ENCODE measurements at regions not wholly inside any gene's neighbourhood (a gene's known extent, or its start where the extent isn't known, plus 50 kb on each side); places are given as distances from the start of the nearest gene placed in this dataset.

DNA sequence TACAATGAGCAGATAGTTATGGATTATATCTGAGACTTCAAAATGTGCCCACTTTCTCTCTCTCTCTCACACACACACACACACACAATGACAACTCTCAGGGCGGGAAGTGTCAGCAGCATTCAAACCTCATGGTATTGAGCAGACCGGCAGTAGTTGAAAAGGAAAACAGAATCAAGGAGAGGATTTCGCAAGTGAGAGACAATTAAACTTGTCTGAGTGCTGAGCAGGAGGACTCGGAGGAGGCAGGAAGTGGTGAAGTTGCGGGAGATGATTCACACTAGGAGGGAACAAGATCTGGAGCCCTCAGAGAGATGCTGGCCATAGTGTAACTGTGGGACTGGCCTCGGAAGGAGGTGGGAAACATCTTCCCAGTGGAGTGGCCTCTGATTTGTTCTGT, 353.1 kb downstream of the EFNB2 start:
- Histone ChIP-seq H3K79me2 (ENCODE audit: insufficient read depth, low read length) (no peaks in the 10 kb centered on the region), H3F3A (ENCODE audit: insufficient read depth, low read length) (no peaks in the 10 kb centered on the region), H3K4me1 (ENCODE audit: insufficient read depth, low read length, severe bottlenecking) (no peaks in the 10 kb centered on the region), H3K4me3 (ENCODE audit: low read depth, low read length, poor library complexity, severe bottlenecking) (no peak overlapping the region), H3K9me2 (ENCODE audit: low read depth, low read length) (no peaks in the 10 kb centered on the region), H3K4me2 (ENCODE audit: low read length) (no peak overlapping the region), H2AFZ (ENCODE audit: low read length) (no peak overlapping the region), H3K9me3 (ENCODE audit: low read length) (peaks cover 11% of the 10 kb centered on the region), H4K20me1 (ENCODE audit: insufficient read depth, low read length) (no peaks in the 10 kb centered on the region), H3K9ac (ENCODE audit: low read length) (no peak overlapping the region), H3K36me3 (ENCODE audit: insufficient read depth, low read length) (no peaks in the 10 kb centered on the region), H3K27me3 (ENCODE audit: insufficient read depth, low read length) (no peaks in the 10 kb centered on the region), H3K27ac (ENCODE audit: low read depth, low read length, poor library complexity, severe bottlenecking) (no peak overlapping the region)
- TF ChIP-seq CTCF (IDR thresholded peaks at IDR 0.05; ENCODE audit: low read length) (no peak), EZH2 (IDR thresholded peaks at IDR 0.05; ENCODE audit: borderline replicate concordance, low read length) (no peak)

DNA sequence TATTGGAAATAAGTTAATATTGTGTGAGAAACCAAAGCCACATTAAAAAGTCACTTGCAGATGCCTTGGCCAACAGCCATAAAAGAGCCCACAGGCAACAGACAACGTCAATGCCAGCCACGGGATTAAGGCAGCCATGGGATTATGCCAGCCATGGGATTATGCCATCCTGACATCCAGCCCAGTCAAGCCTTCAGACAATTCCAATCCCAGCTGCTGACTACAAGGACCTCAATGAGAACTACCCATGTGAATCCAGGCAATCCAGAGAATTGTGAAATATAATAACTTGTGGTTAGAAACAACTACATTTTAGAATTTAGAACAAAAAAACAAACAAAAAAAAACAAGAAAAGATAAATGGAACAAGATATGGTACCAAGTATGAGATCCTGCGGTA, 356.6 kb downstream of the EFNB2 start:
- Histone ChIP-seq H3K4me3 (ENCODE audit: low read depth, low read length, poor library complexity, severe bottlenecking) (no peak overlapping the region), H3K27ac (ENCODE audit: low read depth, low read length, poor library complexity, severe bottlenecking) (no peak overlapping the region), H3K9ac (ENCODE audit: low read length) (no peak overlapping the region), H3F3A (ENCODE audit: insufficient read depth, low read length) (no peaks in the 10 kb centered on the region), H3K9me3 (ENCODE audit: low read length) (no peaks in the 10 kb centered on the region), H3K9me2 (ENCODE audit: low read depth, low read length) (no peaks in the 10 kb centered on the region), H3K79me2 (ENCODE audit: insufficient read depth, low read length) (no peaks in the 10 kb centered on the region), H3K4me1 (ENCODE audit: insufficient read depth, low read length, severe bottlenecking) (no peaks in the 10 kb centered on the region), H3K36me3 (ENCODE audit: insufficient read depth, low read length) (no peaks in the 10 kb centered on the region), H3K27me3 (ENCODE audit: insufficient read depth, low read length) (no peaks in the 10 kb centered on the region), H4K20me1 (ENCODE audit: insufficient read depth, low read length) (no peaks in the 10 kb centered on the region), H3K4me2 (ENCODE audit: low read length) (no peak overlapping the region), H2AFZ (ENCODE audit: low read length) (no peak overlapping the region)
- no peak for TF ChIP-seq EZH2 (IDR thresholded peaks at IDR 0.05; ENCODE audit: borderline replicate concordance, low read length)
- no peak for TF ChIP-seq CTCF (IDR thresholded peaks at IDR 0.05; ENCODE audit: low read length)

DNA sequence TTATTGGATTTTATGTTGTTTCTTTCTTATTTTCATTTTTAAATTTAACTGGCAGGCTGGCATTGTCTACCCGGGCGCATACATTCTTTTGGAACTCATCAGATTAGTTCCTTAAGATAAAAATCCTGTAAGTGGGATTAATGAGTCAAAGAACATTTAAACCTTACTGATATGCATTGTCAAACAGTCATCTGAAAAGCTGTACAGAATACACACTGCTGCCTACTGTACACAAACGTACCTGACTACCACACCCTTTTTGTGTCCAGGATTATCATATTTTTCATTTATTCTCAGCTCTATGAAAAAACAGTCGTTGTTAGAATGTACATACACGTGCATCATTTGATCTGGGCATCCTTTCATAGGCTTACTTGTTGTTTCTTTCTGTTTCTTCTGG, 358.3 kb downstream of the EFNB2 start:
- Histone ChIP-seq H3K27ac (ENCODE audit: low read depth, low read length, poor library complexity, severe bottlenecking) (no peak overlapping the region), H3K9ac (ENCODE audit: low read length) (no peak overlapping the region), H3F3A (ENCODE audit: insufficient read depth, low read length) (no peaks in the 10 kb centered on the region), H3K4me3 (ENCODE audit: low read depth, low read length, poor library complexity, severe bottlenecking) (no peak overlapping the region), H3K36me3 (ENCODE audit: insufficient read depth, low read length) (no peaks in the 10 kb centered on the region), H3K27me3 (ENCODE audit: insufficient read depth, low read length) (no peaks in the 10 kb centered on the region), H3K4me2 (ENCODE audit: low read length) (no peak overlapping the region), H4K20me1 (ENCODE audit: insufficient read depth, low read length) (no peaks in the 10 kb centered on the region), H2AFZ (ENCODE audit: low read length) (no peak overlapping the region), H3K79me2 (ENCODE audit: insufficient read depth, low read length) (no peaks in the 10 kb centered on the region), H3K9me2 (ENCODE audit: low read depth, low read length) (no peaks in the 10 kb centered on the region), H3K9me3 (ENCODE audit: low read length) (no peaks in the 10 kb centered on the region), H3K4me1 (ENCODE audit: insufficient read depth, low read length, severe bottlenecking) (no peaks in the 10 kb centered on the region)
- no peak for TF ChIP-seq EZH2 (IDR thresholded peaks at IDR 0.05; ENCODE audit: borderline replicate concordance, low read length)
- no peak for TF ChIP-seq CTCF (IDR thresholded peaks at IDR 0.05; ENCODE audit: low read length)
